SK-N-SH (cell line): ENCODE measurements at regions not wholly inside any gene's neighbourhood (a gene's known extent, or its start where the extent isn't known, plus 50 kb on each side); places are given as distances from the start of the nearest gene placed in this dataset.

ENCODE experiments used
- ELF1 ChIP-seq: IDR thresholded peaks from 2 replicates; pipeline ENCODE4 v1.4.0; 2012
- POLR2AphosphoS5 ChIP-seq: IDR thresholded peaks from 2 replicates; pipeline ENCODE4 v1.6.1; 2012; ENCODE audit warnings: low read depth, low read length
- TAF1 ChIP-seq: IDR thresholded peaks from 2 replicates; pipeline ENCODE4 v1.6.1; 2012; ENCODE audit warnings: low read depth, mild to moderate bottlenecking, low read length, moderate library complexity, borderline replicate concordance
- TEAD4 ChIP-seq: IDR thresholded peaks from 2 replicates; pipeline ENCODE4 v1.4.0; 2012; ENCODE audit warnings: mild to moderate bottlenecking, borderline replicate concordance; ENCODE audit not compliant: insufficient read depth
- small RNA-seq, 7 experiments: library from RNA; depleted of rRNA; stranded (forward); fragments of <200 nt; gene quantifications; one replicate each; pipeline ENCODE3, GENCODE V24; 2012
- TF ChIP-seq, protein P1 (sequence below): IDR thresholded peaks from 2 replicates; pipeline ENCODE4 v1.4.0; 2012; ENCODE audit warnings: low read depth, borderline replicate concordance
- TF ChIP-seq, protein P2 (sequence below): IDR thresholded peaks from 2 replicates; pipeline ENCODE4 v1.4.0; 2012; ENCODE audit warnings: low read depth, borderline replicate concordance
- TF ChIP-seq, protein P3 (sequence below): fragments of 150-350 bp; IDR thresholded peaks from 2 replicates; pipeline ENCODE4 v1.6.1; 2017; ENCODE audit warnings: antibody characterized with exemption, low read length, low read depth, borderline replicate concordance
- TF ChIP-seq, protein P4 (sequence below): fragments of 150-350 bp; IDR thresholded peaks from 2 replicates; pipeline ENCODE4 v1.6.1; 2016; ENCODE audit warnings: mild to moderate bottlenecking, low read depth, low read length

- TF ChIP-seq, protein P1, sequence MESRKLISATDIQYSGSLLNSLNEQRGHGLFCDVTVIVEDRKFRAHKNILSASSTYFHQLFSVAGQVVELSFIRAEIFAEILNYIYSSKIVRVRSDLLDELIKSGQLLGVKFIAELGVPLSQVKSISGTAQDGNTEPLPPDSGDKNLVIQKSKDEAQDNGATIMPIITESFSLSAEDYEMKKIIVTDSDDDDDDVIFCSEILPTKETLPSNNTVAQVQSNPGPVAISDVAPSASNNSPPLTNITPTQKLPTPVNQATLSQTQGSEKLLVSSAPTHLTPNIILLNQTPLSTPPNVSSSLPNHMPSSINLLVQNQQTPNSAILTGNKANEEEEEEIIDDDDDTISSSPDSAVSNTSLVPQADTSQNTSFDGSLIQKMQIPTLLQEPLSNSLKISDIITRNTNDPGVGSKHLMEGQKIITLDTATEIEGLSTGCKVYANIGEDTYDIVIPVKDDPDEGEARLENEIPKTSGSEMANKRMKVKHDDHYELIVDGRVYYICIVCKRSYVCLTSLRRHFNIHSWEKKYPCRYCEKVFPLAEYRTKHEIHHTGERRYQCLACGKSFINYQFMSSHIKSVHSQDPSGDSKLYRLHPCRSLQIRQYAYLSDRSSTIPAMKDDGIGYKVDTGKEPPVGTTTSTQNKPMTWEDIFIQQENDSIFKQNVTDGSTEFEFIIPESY, result no peak
- peak; percentile 91 for TF ChIP-seq POLR2AphosphoS5
- peak; percentile 67 for TF ChIP-seq ELF1
- TF ChIP-seq, protein P2, sequence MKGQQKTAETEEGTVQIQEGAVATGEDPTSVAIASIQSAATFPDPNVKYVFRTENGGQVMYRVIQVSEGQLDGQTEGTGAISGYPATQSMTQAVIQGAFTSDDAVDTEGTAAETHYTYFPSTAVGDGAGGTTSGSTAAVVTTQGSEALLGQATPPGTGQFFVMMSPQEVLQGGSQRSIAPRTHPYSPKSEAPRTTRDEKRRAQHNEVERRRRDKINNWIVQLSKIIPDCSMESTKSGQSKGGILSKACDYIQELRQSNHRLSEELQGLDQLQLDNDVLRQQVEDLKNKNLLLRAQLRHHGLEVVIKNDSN, result no peak; the same call in 1 of the 2 replicates
- peak; percentile 72 for TF ChIP-seq TAF1
- TF ChIP-seq, protein P3, sequence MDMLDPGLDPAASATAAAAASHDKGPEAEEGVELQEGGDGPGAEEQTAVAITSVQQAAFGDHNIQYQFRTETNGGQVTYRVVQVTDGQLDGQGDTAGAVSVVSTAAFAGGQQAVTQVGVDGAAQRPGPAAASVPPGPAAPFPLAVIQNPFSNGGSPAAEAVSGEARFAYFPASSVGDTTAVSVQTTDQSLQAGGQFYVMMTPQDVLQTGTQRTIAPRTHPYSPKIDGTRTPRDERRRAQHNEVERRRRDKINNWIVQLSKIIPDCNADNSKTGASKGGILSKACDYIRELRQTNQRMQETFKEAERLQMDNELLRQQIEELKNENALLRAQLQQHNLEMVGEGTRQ, result no peak
- TF ChIP-seq, protein P4, sequence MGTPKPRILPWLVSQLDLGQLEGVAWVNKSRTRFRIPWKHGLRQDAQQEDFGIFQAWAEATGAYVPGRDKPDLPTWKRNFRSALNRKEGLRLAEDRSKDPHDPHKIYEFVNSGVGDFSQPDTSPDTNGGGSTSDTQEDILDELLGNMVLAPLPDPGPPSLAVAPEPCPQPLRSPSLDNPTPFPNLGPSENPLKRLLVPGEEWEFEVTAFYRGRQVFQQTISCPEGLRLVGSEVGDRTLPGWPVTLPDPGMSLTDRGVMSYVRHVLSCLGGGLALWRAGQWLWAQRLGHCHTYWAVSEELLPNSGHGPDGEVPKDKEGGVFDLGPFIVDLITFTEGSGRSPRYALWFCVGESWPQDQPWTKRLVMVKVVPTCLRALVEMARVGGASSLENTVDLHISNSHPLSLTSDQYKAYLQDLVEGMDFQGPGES, result no peak
- TF ChIP-seq TEAD4, result no peak
Observed at GRCh38 chr6:4018171-4018923, 60.6 kb downstream of the FAM217A start (continued).

Small RNA genes in the stretch of these regions (small RNA-seq; reads per million reads assigned to genes)
- gene AL590004.1, result 0 reads per million in 7 experiments
